HepG2 (cell line): ENCODE measurements at regions not wholly inside any gene's neighbourhood (a gene's known extent, or its start where the extent isn't known, plus 50 kb on each side); places are given as distances from the start of the nearest gene placed in this dataset.
A peak's percentile ranks its signal among the peaks of the same experiment; 100 is the strongest.

ENCODE experiments used
- ATAC-seq: fragments of 200-7000 bp; cut with Tn5 transposase; 3 replicates; pipeline ENCODE4 v1.9.1; 2020; ENCODE audit warnings: mild to moderate bottlenecking, moderate library complexity
- BruUV-seq: library from RNA; stranded (reverse); fragments of 400-500 nt; replicated peaks from 2 replicates; lab custom pipeline; 2021; lab: Mats Ljungman, UMichigan
- CTCF ChIA-PET: fragments of 300-600 bp; formaldehyde crosslinking; extraction: SDS; loops from one replicate; lab custom pipeline; 2021; ENCODE audit warnings: low total read pairs, inconsistent platforms, low intra/inter-chr PET ratio; lab: Yijun Ruan, JAX
- POLR2A ChIA-PET: fragments of 350-600 bp; sonication (Branson Sonifier 250); formaldehyde crosslinking; loops from one replicate; lab custom pipeline; 2020; ENCODE audit warnings: antibody characterized with exemption, inconsistent platforms; lab: Yijun Ruan, JAX
- DNase-seq: peaks from one replicate; pipeline ENCODE4 v3.0.0-alpha.2; 2015; ENCODE audit warnings: low spot score
- FAIRE-seq: peaks from 3 replicates; lab custom pipeline; 2011; peaks lifted over from hg19 to GRCh38; lab: Jason Lieb, UNC
- H2AFZ ChIP-seq: one replicate; pipeline ENCODE4 v1.6.1; 2011; ENCODE audit warnings: low read length, inconsistent platforms
- H3K27ac ChIP-seq: fragments of 300-600 bp; 3 replicates; pipeline ENCODE4 v1.8.0; 2011; ENCODE audit warnings: mixed run types, mild to moderate bottlenecking, mixed read lengths, low read length, inconsistent platforms; ENCODE audit not compliant: insufficient read depth; ENCODE audit errors: extremely low read length
- H3K27me3 ChIP-seq, 2 experiments: fragments of 200-600 bp in 1 of 2; 2 replicates in 1 of 2; 3 replicates in 1 of 2; pipeline versions ENCODE4 v1.6.0 to v1.8.0; 2011; ENCODE audit warnings: low read length in 2 of 2, mild to moderate bottlenecking in 2 of 2, moderate library complexity in 2 of 2, inconsistent platforms in 1 of 2; ENCODE audit not compliant: insufficient read depth in 2 of 2, control insufficient read depth in 1 of 2
- H3K36me3 ChIP-seq, 2 experiments: fragments of 200-600 bp in 1 of 2; replicated peaks in 1 of 2; 2 replicates in 1 of 2; 3 replicates in 1 of 2; pipeline versions ENCODE4 v1.5.1 to v1.8.0; 2011; ENCODE audit warnings: low read length in 2 of 2, inconsistent platforms in 1 of 2; ENCODE audit not compliant: insufficient read depth in 2 of 2, control insufficient read depth in 1 of 2
- H3K4me1 ChIP-seq: 2 replicates; pipeline ENCODE4 v1.5.1; 2012; ENCODE audit warnings: low read length, inconsistent platforms; ENCODE audit not compliant: insufficient read depth
- H3K4me2 ChIP-seq: 2 replicates; pipeline ENCODE4 v1.6.0; 2011; ENCODE audit warnings: low read depth, low read length, inconsistent platforms
- H3K4me3 ChIP-seq, 3 experiments: fragments of 200-600 bp in 1 of 3; sonication (generic), shearing (Covaris generic) in 1 of 3; replicated peaks in 1 of 3; 2 replicates each; pipeline ENCODE4 v1.5.1; 2011 to 2016; ENCODE audit warnings: low read length in 3 of 3, inconsistent platforms in 2 of 3, low read depth in 2 of 3, mild to moderate bottlenecking in 2 of 3, control low read depth in 1 of 3, mixed read lengths in 1 of 3; ENCODE audit not compliant: insufficient read depth in 1 of 3
- H3K79me2 ChIP-seq: one replicate; pipeline ENCODE4 v1.6.1; 2011; ENCODE audit warnings: low read length, inconsistent platforms; ENCODE audit not compliant: insufficient read depth
- H3K9ac ChIP-seq: 2 replicates; pipeline ENCODE4 v1.6.0; 2011; ENCODE audit warnings: mild to moderate bottlenecking, low read depth, low read length, inconsistent platforms; ENCODE audit not compliant: insufficient read depth
- H3K9me3 ChIP-seq: 2 replicates; pipeline ENCODE4 v1.5.1; 2012; ENCODE audit warnings: mild to moderate bottlenecking, low read length
- H4K20me1 ChIP-seq: 2 replicates; pipeline ENCODE4 v1.6.0; 2011; ENCODE audit warnings: inconsistent platforms, mild to moderate bottlenecking, low read length, moderate library complexity; ENCODE audit not compliant: insufficient read depth
- ASH2L ChIP-seq: fragments of 300-600, 200-600 bp; sonication (generic); IDR thresholded peaks from 2 replicates; pipeline ENCODE4 v1.7.0; 2017; ENCODE audit warnings: low read depth, mild to moderate bottlenecking, moderate library complexity, mixed read lengths, low read length; ENCODE audit not compliant: insufficient read length
- ATF6 ChIP-seq: sonication (generic); formaldehyde crosslinking; conservative IDR thresholded peaks from 2 replicates; pipeline ENCODE4 v1.4.0; 2020; ENCODE audit warnings: missing genetic modification reagents
- CEBPB ChIP-seq: IDR thresholded peaks from 2 replicates; pipeline ENCODE4 v1.6.1; 2011; ENCODE audit warnings: low read depth, low read length, improper control_type of control experiment, borderline replicate concordance
- CEBPG ChIP-seq: IDR thresholded peaks from 2 replicates; pipeline ENCODE4 v1.6.1; 2016
- CHCHD3 ChIP-seq: sonication (generic); formaldehyde crosslinking; IDR thresholded peaks from 2 replicates; pipeline ENCODE4 v1.8.0; 2022; ENCODE audit warnings: mild to moderate bottlenecking, missing genetic modification reagents, moderate library complexity
- MLLT10 ChIP-seq: sonication (generic); formaldehyde crosslinking; IDR thresholded peaks from 2 replicates; pipeline ENCODE4 v1.4.0; 2020; ENCODE audit warnings: missing genetic modification reagents
- MTERF4 ChIP-seq: sonication (generic); formaldehyde crosslinking; IDR thresholded peaks from 2 replicates; pipeline ENCODE4 v1.8.0; 2023; ENCODE audit warnings: mild to moderate bottlenecking, missing genetic modification reagents
- PBX2 ChIP-seq: IDR thresholded peaks from 2 replicates; pipeline ENCODE4 v1.6.1; 2016; ENCODE audit warnings: control low read depth
- RARA ChIP-seq: IDR thresholded peaks from 2 replicates; pipeline ENCODE4 v1.6.1; 2016; ENCODE audit warnings: missing genetic modification reagents, missing compliant biosample characterization
- SMARCC2 ChIP-seq: fragments of 450-650 bp; IDR thresholded peaks from 2 replicates; pipeline ENCODE4 v1.6.1; 2017; ENCODE audit warnings: antibody characterized with exemption, mild to moderate bottlenecking
- SYNCRIP ChIP-seq: fragments of 200-400 bp; formaldehyde crosslinking; IDR thresholded peaks from 2 replicates; pipeline ENCODE4 v1.6.1; 2018; ENCODE audit warnings: mild to moderate bottlenecking, low read depth, low read length; ENCODE audit not compliant: insufficient read depth
- TAF1 ChIP-seq: sonication (generic); formaldehyde crosslinking; IDR thresholded peaks from 2 replicates; pipeline ENCODE4 v1.4.0; 2020; ENCODE audit warnings: missing genetic modification reagents
- UBTF ChIP-seq: sonication (generic); formaldehyde crosslinking; IDR thresholded peaks from 2 replicates; pipeline ENCODE4 v1.4.0; 2020; ENCODE audit warnings: mild to moderate bottlenecking, missing genetic modification reagents
- YEATS2 ChIP-seq: sonication (generic); formaldehyde crosslinking; IDR thresholded peaks from 2 replicates; pipeline ENCODE4 v1.4.0; 2020; ENCODE audit warnings: missing genetic modification reagents, borderline replicate concordance
- ZBTB1 ChIP-seq: sonication (generic); formaldehyde crosslinking; IDR thresholded peaks from 2 replicates; pipeline ENCODE4 v1.4.0; 2020; ENCODE audit warnings: missing genetic modification reagents, borderline replicate concordance
- ZNF263 ChIP-seq: sonication (generic); formaldehyde crosslinking; IDR thresholded peaks from 2 replicates; pipeline ENCODE4 v1.4.0; 2020; ENCODE audit warnings: missing genetic modification reagents
- ZNF761 ChIP-seq: sonication (generic); formaldehyde crosslinking; conservative IDR thresholded peaks from 2 replicates; pipeline ENCODE4 v1.4.0; 2020; ENCODE audit warnings: mild to moderate bottlenecking, missing genetic modification reagents
- ZNF773 ChIP-seq: sonication (generic); formaldehyde crosslinking; IDR thresholded peaks from 2 replicates; pipeline ENCODE4 v1.4.0; 2020; ENCODE audit warnings: missing genetic modification reagents, borderline replicate concordance
- WGBS: methylation state at CpG from one replicate; pipeline ENCODE4 v1.1.6; 2017; ENCODE audit warnings: low lambda C conversion rate; 5-methylcytosine and 5-hydroxymethylcytosine counted together
- in situ Hi-C: cut with HindIII; loops from 2 replicates; pipeline ENCODE4 v1.10.0; 2017; ENCODE audit warnings: low pct_unique_long_range_greater_than_20kb; ENCODE audit not compliant: extremely low pct_ligation_motif_present
- intact Hi-C: fragments of 100-400 bp; cut with micrococcal nuclease; formaldehyde crosslinking; loops from one replicate; pipeline ENCODE4 v1.10.0; 2022; ENCODE audit not compliant: unreplicated experiment

- TF ChIP-seq SYNCRIP (no peak), YEATS2 (CRISPR knock-in tag) (no peak), ASH2L (no peak), CEBPB (peak; percentile 35; the same call in 1 of the 2 replicates), RARA (CRISPR knock-in tag) (peak; percentile 41; the same call in 1 of the 2 replicates), SMARCC2 (no peak), MTERF4 (CRISPR knock-in tag) (no peak)
- TF ChIP-seq, all 625 proteins: peak for 23
Observed at GRCh38 chr16:8391257-8391656, 199.1 kb downstream of the TMEM114 start (continued).

- in situ Hi-C loops (no loop called here), intact Hi-C loops (no loop called here)
- H3K4me2 ChIP-seq = no peak overlapping the region
- DNase-seq = no peak
- ChIA-PET CTCF (no interaction called here), POLR2A (no interaction called here)
- FAIRE-seq = no peak
- 1% methylated on average over 3 of the region's 3 CpGs for WGBS
- ATAC-seq = no peak
- no peaks in the 10 kb centered on the region for H3K9me3 ChIP-seq
- no peak overlapping the region for H3K9ac ChIP-seq
- BruUV-seq = no TSS peak
- peaks cover 7% of the 10 kb centered on the region; the same call in 1 of the 2 replicates for H3K4me1 ChIP-seq
- H3K36me3 ChIP-seq = no peaks in the 10 kb centered on the region
- H4K20me1 ChIP-seq = no peaks in the 10 kb centered on the region
- H3K4me3 ChIP-seq = no peak overlapping the region
- no peak overlapping the region for H2AFZ ChIP-seq
- H3K27ac ChIP-seq = no peak overlapping the region
- H3K27me3 ChIP-seq = peaks cover 0 to 11% of the 10 kb centered on the region in 2 experiments; a peak in 1 of 5 replicates
- no peaks in the 10 kb centered on the region for H3K79me2 ChIP-seq
- TF ChIP-seq ZNF761 (CRISPR knock-in tag) (no peak), CEBPG (CRISPR knock-in tag) (no peak), TAF1 (CRISPR knock-in tag) (no peak), MLLT10 (CRISPR knock-in tag) (no peak), ZBTB1 (CRISPR knock-in tag) (no peak), ZNF263 (CRISPR knock-in tag) (no peak), UBTF (CRISPR knock-in tag) (no peak), ZNF773 (CRISPR knock-in tag) (no peak), ATF6 (CRISPR knock-in tag) (no peak), CHCHD3 (CRISPR knock-in tag) (no peak), PBX2 (no peak)
Observed at GRCh38 chr16:8388684-8389083, 201.6 kb downstream of the TMEM114 start.
